ENCODE measurements at regions not wholly inside any gene's neighbourhood (a gene's known extent, or its start where the extent isn't known, plus 50 kb on each side); places are given as distances from the start of the nearest gene placed in this dataset.

DNA sequence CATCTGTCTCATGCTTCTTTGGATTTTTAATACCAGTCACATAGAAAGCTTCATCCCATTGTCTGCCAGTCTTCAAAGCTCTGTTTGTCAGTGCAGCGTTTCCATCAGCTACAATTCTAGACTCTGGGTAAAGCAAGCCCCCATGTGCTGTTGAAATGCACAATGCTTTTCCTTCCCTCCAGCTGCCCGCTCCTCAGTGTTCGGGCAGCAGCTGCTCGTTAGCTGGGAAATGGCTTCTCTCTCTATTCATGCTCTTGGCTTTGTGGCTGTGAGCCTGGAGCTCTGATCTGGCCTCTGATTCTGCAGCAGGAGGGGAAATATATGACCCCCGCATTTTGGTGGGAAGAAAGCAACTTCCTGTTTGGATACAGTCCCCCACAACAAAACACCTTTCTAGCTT lies 213.0 kb upstream of the CDYL start:
- no peak for DNase-seq (ENCODE audit: low read depth in 3 of 3, low spot score in 2 of 3)

DNA sequence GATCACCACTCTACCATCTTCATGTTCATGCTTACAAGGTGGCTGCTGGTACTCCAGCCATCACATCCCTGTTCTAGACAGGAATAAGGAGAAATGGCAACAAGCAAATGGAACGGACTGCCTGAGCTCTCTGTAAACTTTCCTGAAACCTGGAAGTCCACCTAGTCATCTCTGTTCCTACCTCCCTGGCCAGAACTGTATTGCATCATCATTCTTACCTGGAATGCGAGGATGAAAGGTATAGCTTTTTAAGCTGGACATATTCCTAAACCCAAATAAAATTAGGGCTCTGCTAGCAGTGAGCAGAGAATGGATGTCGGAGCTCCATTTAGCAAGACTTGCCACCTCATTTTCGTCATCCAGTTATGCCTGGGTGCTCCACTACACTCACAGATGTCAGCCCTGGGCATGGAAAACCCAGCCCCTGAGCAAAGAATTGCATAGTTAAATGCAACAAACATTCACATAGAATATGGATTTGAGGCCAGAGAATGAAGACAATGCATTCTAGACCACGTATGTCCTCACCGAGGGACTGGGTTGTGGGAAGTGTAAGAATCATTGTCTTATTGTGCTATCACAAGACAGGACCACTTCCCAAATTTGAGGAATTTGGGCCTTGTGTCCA lies 214.3 kb upstream of the CDYL start:
- DNase-seq (ENCODE audit: low read depth in 3 of 3, low spot score in 2 of 3), result no peak

DNA sequence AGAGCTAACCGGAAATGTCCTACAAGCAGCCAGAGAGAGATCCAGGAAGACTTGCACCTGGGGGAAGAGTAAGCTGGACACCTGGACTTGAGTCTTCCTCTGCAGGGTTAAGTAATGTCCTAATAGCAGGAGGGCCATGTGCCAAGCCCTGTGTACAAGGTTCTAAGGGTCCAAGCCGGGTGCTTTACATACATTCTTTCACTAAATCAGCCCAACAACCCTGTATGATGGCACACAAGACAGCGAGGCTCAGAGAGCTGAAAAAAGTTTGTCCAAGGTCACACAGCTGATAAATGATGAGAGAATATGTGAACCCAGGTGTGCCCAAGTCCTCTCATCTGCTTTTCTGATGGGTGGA lies 215.1 kb upstream of the CDYL start:
- no peak for DNase-seq (ENCODE audit: low read depth in 3 of 3, low spot score in 2 of 3)

DNA sequence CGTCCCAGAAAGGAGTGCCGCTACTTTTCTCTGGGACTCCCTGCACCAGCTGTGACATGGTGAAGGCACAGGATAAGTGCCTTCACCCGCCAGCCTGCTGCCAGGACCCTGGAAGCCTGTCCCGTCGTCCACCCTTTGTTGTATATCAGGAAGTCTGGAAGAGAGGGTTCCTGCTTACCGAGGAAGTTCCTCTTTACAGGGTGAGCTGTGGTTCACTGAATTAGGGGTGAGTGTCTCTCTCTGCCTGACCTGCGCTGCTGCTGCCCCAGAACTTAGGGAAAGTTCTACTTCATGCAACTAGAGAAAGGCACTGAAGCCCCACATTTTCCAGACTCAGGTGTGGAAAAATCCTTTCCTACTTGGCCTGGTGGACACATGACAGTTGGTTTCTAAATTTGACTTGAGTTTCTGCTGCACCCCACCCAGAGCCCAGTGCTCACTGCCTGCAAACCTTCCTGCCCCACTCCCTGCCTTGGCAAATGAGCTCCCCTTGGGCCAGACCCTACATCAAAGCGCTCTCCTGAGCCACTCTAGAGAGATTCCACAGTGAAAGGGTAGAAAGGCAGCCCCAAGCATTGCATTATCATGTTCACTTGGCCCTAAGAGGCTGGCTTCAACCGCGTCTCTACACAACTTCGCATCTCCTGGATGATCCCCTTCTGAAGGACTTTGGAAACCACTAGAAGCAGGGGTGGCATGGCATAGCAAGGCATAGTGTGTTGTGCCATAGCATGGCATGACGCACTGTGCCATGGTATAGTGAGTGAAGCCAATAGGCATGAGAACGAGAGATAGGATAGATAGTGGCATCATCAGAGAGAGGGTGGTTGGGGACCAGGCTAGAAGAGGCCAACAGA lies 215.8 kb upstream of the CDYL start:
- no peak for DNase-seq (ENCODE audit: low read depth in 3 of 3, low spot score in 2 of 3)

DNA sequence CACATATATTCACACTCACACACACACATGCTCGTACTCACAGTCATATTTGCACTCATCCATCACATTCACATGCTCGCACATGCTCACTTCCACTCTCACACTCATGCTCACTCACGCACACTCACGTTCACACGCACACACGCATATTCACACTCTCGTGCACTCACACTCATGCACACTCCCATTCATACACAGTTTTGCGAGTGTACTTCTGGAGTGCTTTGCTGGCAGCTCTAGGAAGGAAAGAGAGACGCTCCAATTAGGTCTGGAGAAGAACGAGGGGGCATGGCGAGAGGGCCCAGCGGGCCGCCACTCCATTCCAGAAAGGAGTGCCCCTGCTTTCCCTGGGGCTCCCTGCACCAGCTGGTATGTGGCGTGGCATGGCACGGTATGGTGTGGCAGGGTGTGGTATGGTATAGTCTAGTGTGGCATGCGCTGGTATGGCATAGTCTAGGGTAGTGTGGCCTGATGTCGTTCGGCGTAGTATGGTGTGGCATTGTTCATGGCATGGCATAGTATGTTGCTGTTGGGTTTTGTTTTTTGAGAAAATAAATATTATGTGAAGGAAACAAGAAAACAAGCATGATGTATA lies 216.8 kb upstream of the CDYL start:
- DNase-seq (ENCODE audit: low read depth in 3 of 3, low spot score in 2 of 3), result no peak

DNA sequence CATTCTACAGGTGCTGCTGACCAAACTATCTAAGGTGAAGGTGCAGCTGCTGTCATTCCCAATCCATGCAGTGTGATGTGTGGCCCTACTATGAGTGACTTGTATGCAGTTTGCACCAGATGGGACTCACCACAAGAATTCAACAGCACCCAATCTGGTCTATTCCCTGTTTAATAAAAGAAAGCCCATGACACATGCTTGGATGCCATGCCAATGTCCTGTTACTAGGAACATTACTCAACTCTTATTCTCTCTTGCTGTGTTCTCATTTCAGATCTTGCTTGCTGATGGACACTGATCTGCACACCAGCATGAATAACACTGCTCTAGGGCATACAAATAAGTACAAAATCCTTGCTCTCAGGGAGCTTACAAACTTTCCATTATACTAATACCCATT lies 221.6 kb upstream of the CDYL start:
- DNase-seq (ENCODE audit: low read depth in 3 of 3, low spot score in 2 of 3), result no peak

DNA sequence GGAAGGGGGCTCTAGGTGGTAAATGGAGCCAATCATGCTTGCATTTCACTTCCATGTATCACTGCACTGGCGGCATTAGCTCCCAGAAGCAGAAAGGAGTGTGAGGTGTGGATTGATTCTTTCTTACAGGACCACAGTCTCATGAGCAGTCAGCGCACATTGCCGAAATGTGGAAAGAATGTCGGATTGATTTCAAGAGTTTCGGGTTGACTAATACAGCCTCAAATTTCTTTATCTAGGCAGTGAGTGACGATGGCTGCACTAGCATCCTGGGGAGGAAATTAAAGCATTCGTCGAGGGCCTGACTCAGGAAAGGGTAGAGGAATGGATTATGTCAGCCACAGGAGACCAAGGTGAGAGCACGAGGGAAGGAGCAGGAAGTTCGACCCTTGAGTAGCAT lies 222.8 kb upstream of the CDYL start:
- no peak for DNase-seq (ENCODE audit: low read depth in 3 of 3, low spot score in 2 of 3)

DNA sequence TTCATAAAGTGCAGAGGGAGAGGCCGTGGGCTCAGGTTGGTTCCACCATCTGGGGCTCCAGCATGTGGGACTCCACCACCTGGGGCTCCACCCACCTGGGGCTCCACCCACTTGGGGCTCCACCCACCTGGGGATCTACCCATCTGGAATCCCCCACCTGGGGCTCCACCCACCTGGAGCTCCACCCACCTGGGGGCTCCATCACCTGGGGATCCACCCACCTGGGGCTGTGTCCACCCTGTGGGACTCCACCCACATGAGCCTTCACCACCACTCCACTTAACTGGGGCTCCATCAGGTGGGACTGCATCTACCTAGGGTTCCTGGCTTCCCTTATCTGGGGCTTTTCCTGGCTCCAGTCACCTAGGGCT lies 226.0 kb upstream of the CDYL start:
- DNase-seq (ENCODE audit: low read depth in 3 of 3, low spot score in 2 of 3), result no peak

DNA sequence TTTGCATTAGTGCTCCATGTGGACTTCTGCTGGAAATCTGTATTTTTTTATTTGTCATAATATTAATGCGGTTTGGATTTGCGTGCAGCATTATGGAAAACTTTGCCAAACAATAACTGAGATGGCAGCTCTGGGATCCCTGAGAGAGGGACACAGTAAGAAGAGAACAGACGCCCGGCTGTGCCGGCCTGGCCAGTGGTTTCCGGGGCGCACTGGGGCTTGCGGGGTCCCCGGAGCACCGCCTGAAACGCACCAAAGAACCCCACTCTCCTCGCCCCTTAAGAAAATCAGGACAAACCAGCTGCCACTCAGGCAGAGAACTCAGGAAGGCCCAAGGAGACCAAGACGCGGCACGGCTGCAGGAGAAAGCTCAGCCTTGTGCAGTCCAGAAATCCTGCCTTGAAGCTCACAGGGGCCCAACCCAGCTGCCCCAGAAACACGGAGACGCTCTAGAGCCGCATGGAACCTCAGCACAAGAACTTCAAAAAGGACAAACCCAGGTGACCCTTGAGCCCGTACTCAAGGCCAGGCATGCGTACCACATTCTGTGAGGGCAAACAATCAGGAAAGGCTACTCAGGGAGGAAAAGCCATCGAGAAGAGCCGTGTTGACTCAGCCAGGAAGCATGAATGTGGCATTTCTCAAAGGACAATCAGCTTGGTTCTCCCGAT lies 226.5 kb upstream of the CDYL start:
- no peak for DNase-seq (ENCODE audit: low read depth in 3 of 3, low spot score in 2 of 3)

DNA sequence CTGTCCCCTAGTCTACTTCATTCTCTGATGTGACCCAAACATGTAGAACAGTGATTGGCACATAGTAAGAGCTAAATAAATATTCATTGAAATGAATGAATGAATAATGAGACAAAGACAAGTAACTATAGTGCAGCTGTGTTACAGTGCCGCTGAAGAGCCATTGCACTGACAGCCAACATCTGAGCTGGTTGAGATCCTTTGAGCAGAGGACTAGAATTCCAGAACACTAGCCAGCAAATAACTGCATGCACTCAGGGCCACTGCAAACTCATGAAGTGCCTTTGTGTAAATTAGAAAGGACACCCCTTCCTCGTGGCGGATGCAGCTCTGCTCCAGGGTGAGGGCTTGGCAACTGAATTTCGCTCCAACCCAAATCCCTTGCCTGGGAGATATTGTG lies 230.3 kb upstream of the CDYL start:
- DNase-seq (ENCODE audit: low read depth in 3 of 3, low spot score in 2 of 3), result no peak

DNA sequence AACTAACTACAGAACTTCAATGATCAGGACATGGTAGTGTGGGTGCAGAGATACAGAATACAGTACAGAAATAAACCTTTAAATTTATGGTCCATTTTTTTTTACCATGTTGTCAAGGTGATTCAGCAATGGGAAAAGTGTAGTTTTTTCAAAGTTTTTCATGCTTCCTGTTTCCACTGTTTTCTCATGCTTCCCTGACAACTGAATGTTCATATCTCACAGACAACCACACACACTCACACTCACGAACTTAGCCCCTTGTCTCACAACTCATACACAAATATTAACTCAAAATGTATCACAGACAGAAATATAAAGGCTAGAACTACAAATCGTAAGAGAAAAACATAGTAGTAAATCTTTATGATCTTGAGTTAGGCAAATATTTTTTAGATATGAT lies 232.6 kb upstream of the CDYL start:
- no peak for DNase-seq (ENCODE audit: low read depth in 3 of 3, low spot score in 2 of 3)

DNA sequence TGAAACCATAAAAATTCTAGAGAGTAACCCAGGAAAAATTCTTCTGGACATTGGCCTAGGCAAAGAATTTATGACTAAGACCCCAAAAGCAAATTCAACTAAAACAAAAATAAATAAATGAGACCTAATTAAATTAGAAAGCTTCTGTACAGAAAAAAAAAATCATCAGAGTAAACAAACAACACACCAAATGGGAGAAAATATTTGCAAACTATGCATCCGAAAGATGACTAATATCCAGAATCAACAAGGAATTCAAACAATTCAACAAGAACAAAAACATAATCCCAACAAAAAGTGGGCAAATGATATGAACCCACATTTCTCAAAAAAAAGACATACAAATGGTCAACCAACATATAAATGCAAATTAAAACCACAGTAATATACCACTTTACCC lies 242.6 kb upstream of the CDYL start:
- DNase-seq (ENCODE audit: low read depth in 3 of 3, low spot score in 2 of 3), result no peak

DNA sequence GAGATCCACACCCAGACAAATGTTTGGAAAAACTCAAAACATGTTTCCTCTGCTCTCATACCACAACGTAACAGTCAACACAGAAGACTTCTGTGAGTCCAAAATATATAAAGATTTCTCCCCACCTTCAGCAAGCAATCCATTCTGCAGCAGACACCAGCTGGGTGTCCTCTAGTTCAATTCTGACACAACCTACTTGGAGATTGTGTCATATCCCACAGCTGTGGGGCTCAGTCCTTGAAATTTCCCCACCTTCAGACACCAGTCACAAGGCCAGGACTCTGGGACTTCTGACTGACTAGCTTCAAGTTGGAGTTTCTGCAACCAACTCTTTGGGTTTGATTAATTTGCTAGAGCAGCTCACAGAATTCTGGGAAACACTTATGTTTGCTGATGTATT lies 244.8 kb upstream of the CDYL start:
- no peak for DNase-seq (ENCODE audit: low read depth in 3 of 3, low spot score in 2 of 3)

DNA sequence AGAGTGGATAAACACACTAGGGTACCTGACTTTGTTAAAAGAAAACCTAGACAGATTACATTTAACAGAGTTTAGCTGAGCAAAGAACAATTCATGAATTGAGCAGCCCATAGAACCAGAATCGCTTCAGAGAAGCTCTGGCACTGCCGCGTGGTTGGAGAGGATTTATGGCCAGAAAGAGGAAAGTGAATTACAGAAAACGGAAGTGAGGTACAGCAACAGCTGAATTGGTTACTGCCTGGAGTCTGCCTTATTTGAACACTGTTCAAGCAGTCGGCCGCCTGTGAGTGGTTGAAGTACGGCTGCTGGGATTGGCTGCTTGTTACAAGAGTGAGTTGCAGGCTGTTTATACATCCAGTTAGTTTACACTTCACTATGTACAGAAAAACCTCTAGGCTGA lies 253.8 kb upstream of the CDYL start:
- DNase-seq (ENCODE audit: low read depth in 3 of 3, low spot score in 2 of 3), result no peak

DNA sequence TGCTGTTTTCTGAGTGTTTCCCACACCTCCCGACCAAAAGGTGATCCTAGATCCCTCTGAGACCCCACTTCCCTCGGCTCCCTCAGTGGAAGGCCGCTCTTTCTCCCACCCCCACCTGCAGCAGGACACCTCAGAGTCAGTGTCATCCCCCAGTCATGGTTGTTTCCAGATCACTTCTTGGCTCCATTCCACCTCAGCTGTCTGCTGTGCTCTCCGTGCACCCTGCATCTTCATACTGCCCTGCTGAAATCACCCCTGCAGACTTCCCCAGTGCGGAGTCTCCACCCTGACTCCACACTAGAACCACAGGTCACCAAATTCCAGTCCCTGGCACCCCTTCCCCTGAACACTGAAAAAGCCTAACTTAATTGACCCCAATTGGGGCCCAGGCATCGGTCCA lies 255.1 kb upstream of the CDYL start:
- no peak for DNase-seq (ENCODE audit: low read depth in 3 of 3, low spot score in 2 of 3)

DNA sequence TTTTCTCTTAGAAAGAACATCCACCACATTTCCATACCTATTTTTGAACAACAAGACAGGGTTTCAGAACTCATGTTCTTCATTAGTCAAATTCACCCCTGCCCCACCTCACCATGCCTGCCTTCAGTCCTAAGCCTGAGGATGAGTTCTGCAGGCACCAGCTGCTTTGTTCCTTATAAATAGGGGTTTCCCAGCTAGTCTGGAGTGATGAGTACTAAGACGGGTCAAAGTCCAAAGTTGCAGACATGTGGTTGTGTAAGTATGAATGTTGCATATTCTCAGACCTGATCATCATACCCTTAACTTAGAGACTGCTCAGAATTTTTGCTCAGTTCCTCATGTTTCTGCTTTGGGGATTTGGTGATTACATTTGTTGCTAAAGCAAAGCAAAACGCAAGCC lies 257.7 kb upstream of the CDYL start:
- no peak for DNase-seq (ENCODE audit: low read depth in 3 of 3, low spot score in 2 of 3)

DNA sequence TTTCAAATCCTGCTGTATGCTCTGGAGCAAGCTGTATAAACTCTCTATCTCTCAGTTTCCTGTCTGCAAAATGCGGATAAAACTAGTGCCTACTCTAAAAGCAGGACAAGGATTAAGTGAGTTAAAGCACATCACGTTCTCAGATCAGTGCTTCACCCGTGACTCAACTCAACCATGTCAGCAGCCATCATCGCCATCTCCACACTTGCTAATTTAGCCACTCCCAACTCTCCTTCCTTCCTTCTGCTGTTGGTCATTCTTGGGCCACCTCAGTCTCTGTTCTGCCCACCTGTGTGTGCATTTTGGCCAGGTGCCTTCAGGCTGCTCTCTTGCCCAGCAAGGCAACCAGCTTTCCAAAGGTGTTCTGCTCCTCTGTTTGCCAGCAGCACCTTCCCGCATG lies 260.0 kb upstream of the CDYL start:
- no peak for DNase-seq (ENCODE audit: low read depth in 3 of 3, low spot score in 2 of 3)

DNA sequence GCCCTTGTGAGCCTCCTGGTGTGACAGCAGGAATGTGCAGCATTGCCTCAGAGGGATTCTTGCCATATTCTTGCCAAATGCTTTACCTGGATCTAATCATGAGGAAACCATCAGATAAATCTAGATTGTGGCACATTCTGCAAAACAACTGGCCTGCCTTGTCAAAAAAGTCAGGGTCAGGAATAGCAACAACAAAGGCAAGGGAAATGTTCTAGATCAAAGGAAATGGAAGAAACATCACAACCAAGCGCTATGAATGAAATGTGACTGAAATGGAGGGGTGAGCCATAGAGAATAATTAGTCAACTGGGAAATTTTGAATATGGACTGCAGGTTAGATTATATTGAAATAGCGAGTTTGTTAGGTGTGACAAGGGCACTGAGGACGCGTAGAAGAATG lies 262.6 kb upstream of the CDYL start:
- DNase-seq (ENCODE audit: low read depth in 3 of 3, low spot score in 2 of 3), result no peak

DNA sequence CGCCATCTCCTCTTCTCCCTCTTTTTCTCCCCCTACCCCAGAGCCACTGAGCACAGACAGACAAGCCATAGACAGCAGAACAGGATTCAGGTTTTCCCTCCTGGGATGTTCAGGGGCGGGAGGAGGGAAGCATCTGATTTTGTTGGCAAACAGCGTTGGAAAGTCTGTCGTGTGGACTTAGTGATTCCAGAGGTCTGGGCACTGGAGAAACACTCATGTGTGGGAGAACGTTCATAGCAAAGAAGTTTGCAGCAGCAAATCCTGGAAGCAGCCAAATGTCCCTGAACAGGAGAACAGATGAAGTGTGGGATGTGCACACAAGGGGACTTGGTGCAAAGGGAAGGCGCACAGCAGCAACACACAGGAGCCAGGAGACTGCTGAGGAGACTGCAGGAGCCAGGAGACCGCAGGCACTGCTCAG lies 264.1 kb upstream of the CDYL start:
- no peak for DNase-seq (ENCODE audit: low read depth in 3 of 3, low spot score in 2 of 3)

DNA sequence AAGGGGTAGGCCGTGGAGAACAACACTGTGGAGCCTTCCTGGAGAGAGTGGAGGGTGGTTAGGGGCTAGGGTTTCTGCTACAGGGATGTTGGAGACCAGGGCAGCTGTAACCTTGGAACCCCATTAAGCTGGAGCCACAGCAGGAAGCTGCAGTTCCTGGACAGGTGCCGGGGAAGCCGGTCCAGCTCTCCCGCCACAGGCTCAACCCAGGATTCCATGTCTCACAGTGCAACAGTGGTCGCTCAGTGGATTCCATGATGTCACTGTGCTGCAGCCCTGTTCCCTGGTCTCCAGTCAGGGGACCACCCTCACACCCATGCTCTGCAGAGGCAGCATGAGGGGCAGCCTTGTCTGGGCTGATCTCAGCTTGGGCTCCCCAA lies 264.6 kb upstream of the CDYL start:
- no peak for DNase-seq (ENCODE audit: low read depth in 3 of 3, low spot score in 2 of 3)

DNA sequence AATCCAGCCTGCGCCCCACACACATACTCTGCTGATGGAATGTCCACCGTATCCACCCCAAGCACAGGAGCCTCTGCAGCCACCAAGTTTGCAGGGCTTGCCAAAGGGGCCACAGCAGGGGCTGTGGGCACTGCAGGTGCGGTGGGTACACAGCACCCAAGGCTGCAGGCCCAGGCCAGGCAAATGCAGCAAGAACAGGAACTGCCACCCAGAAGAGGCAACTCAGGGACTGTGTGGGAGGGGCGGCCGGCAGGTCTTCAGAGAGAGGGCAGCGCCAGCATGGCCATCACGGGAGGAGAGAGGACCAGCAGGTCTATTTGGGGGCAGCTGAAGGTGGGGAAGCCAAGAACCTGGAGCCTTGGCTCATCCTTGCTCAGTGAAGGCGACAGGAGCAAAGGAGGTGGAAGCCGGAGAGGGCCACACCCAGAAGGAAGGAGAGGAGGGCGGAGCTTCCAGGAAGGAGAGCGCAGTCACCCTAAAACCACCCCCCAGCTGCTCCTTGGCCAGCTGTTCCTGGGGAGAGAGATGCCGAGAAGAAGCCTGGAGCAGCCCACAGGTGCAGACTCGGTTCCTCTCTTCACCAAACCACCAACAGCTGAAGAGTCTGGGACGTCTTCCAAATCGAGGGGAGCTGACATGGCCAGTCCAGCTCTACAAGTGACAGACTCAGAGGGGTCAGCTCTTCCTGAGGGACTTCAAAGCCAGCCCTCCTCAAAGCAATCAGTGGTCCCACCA lies 265.1 kb upstream of the CDYL start:
- no peak for DNase-seq (ENCODE audit: low read depth in 3 of 3, low spot score in 2 of 3)

All from right renal cortex interstitium (tissue), 3 donors.